ENCODE measurements at regions not wholly inside any gene's neighbourhood (a gene's known extent, or its start where the extent isn't known, plus 50 kb on each side); places are given as distances from the start of the nearest gene placed in this dataset.
"Not testable (repeated sequence)": the region's sequence is repeated elsewhere in the genome, so short reads cannot be mapped to it uniquely, and the experiment has no call there.

DNA sequence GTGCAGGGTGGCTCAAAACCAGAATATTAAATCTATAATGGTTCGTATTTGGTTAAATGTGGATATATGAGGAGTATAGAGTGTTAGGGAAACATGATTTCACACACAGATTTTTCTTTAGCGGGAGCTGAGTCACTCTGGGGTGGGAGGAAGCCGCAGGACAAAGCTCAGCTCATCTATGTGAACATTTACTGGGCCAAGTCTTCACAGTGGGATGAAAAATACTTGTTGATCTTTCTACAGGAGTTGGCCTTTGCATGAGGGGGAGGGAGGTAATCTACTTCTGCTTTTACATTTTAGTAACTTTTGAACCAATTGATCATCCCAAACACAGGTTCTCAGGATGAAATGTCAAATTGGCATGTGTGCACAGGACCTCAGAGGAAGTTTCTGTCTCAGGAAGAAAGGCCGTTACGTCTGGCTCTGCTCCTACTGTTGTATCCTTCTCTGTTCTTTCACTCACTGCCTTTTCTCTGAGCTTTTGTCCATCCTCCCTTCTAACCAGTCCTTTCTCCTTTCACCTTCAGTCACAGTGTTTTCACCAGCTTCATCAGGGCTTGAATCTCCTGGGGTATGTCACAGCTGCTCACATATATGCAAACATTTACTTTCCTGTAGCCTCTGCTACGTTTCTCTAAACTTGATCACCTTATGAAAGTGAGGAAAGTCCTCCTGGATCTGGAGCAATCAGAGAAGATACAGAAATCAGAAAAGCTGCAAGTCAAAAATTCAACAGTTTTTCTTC lies 943.3 kb upstream of the FANCL start:
- DNase-seq (ENCODE audit: low read depth, low spot score): peak; percentile 36

GRCh38 chr2:59183070-59183469 lies 941.9 kb upstream of the FANCL start:
- no peak for DNase-seq (ENCODE audit: low read depth, low spot score)

DNA sequence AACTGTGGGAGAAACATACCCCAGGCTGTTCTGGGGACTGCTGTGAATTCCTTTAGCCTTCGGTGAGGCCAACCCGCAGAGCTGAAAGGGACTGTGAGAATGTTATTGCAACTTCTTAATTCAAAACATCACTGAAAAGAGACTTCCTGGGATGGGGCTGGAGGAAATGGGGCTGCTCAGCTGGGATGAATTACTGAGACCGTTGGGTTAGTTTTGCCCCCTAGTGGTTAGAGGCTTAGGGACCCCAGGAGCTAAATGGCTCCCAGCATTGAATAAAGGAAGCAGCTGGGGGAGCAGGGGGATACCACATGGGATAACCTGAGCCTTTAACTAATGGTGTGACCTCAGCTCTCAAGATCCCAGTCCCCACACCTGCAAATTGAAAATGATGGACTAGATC lies 941.1 kb upstream of the FANCL start:
- DNase-seq (ENCODE audit: low read depth, low spot score): peak; percentile 41

- DNase-seq (ENCODE audit: low read depth, low spot score): no peak
Observed at GRCh38 chr2:59181347-59181746, 940.2 kb upstream of the FANCL start.

DNA sequence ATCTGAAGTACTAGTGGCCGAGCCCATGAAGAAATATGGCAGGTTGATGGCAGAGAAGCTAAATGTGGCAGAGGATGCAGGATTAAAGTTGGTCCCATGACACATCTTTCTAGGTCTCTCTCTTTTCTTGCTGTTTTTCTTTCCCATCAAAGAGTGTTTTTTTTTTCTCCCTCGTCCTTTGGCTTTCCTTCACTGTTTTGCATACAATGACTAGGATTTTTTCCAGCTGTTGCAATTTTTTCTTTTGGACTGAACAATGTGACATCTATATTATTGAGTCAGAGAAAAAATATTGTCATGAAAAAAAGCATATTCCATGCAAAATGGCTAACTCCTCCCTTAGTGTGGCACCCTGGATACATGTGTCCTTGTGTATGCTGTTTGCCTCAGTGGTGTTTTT lies 939.5 kb upstream of the FANCL start:
- no peak for DNase-seq (ENCODE audit: low read depth, low spot score)

DNA sequence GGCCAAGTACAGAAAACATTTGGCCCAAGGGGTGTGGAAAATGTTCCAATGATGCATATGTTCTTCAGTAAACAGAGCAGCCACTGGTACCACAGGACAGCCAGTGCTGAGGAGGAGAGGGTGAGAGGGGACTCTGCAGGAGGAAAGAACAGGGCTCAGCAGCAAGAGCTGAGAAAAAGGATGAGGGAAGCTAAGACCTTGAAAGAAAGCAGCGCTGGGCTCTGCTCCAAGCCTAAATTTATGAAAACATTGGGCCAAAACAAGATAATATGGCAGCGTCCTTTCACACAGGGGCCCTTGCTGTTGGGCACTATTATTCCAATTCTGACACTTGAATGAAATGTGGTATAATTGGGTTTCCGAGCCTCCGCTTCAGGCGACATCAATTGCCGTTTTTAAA lies 939.0 kb upstream of the FANCL start:
- DNase-seq (ENCODE audit: low read depth, low spot score): no peak

GRCh38 chr2:59177748-59178147 lies 936.6 kb upstream of the FANCL start:
- DNase-seq (ENCODE audit: low read depth, low spot score): no peak

DNA sequence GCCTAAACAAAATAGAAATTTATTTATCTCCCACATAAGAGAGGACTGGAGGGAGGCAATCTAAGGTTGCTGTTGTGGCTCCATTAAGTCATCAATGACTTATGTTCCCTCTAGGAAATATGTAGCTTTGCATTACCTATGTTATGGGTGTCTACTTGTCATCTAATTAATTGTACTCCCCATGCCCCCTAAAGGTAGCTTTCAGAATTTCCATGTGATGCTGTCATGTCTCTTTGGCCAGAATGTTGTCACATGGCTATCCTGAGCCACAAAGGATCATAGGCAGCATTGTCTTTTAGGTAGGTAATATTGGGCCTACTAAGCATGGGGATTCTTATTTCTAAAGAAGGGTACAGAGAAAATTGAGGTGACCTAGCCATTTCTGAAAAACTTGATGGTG lies 935.6 kb upstream of the FANCL start:
- no peak for DNase-seq (ENCODE audit: low read depth, low spot score)

- no peak for DNase-seq (ENCODE audit: low read depth, low spot score)
Observed at GRCh38 chr2:59174536-59175243, 933.6 kb upstream of the FANCL start.

DNA sequence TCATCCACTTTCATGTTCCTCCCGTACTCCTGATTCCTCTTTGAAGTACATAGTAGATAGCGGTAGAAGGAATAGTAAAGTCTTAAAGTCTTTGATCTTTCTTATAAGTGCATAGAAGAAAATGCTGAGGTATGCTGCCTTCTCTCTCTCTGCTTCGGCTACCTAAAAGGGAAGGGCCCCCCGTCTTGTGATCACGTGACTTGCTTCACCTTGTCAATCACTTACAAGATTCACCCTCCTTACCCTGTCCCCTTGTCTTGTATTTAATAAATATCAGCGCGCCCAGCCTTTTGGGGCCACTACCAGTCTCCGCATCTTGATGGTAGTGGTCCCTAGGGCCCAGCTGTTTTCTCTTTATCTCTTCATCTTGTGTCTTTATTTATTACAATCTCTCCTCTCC lies 932.2 kb upstream of the FANCL start:
- no peak for DNase-seq (ENCODE audit: low read depth, low spot score)

DNA sequence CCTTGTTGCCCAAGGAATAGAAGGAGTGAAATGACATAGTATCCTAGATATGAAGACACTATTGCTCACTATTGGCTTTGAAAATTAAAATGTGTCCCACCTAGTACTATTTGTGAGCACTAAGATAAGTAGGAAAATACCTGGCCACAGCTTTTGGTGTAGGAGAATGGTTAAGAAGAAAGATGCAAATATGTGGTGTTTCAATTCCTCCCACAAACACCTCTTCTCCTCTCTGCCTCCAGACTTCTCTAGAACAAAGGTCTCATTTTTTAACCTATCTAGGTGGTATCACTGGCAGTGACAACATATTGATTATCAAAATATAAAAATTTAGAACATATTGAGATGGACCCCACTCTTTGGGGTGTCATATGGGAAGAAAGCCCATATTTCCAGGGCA lies 929.9 kb upstream of the FANCL start:
- DNase-seq (ENCODE audit: low read depth, low spot score): no peak

DNA sequence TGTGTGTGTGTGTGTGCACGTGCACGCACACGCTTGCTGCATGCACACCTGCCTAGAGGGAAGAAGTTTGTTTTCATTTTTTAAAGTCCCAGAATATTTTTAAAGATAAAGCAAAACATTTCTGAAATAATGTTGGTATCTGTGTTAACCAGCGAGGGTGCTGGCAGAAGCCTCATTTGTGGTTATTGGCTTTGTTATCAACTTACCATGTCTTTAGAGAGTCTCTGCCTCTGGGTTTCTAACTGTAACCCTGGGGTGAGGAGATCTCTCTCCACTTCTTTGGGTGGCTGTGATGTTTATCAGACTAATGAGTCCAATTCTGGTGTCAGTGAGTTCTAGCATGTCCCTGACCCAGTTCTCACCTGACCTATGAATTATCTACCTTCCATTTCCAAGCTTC lies 927.6 kb upstream of the FANCL start:
- DNase-seq (ENCODE audit: low read depth, low spot score): no peak

GRCh38 chr2:59167514-59167913 lies 926.4 kb upstream of the FANCL start:
- no peak for DNase-seq (ENCODE audit: low read depth, low spot score)

DNA sequence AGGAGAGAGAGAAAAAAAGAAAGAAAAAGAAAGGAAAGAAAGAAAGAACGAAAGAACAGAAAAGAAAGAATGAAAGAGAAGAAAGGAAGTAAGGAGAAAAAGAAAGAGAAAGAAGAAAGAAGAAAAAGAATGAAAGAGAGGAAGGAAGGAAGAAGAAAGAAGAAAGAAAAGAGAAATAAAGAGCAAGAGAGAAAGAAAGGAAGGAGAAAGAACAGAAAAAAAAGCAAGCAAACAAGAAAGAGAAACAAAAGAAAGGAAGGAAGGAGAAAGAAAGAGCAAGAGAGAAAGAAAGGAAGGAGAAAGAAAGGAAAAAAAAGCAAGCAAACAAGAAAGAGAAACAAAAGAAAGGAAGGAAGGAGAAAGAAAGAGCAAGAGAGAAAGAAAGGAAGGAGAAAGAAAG lies 916.8 kb upstream of the FANCL start:
- not testable (repeated sequence) for DNase-seq (ENCODE audit: low read depth, low spot score)

- DNase-seq (ENCODE audit: low read depth, low spot score): no peak
Observed at GRCh38 chr2:59151805-59152204, 910.7 kb upstream of the FANCL start.

GRCh38 chr2:59150217-59150849 lies 909.2 kb upstream of the FANCL start:
- no peak for DNase-seq (ENCODE audit: low read depth, low spot score)

DNA sequence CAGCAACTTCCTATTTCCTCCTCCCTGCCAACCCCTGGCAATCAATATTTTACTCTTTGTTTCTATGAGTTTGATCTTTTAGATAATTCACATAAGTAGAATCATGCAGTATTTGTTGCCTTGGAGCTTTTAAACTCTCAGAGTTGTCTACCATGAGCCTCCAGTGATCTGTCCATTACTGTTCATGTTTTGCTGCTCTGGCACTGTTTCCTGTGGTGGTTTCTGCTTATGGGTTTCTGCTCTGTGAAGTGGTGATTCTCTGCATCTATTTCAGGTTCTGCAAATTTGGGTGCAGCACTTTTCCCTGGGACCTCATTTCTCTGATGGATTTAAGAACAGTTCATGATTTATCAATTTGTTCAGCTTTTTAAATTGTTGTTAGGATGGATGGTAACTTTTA lies 908.1 kb upstream of the FANCL start:
- DNase-seq (ENCODE audit: low read depth, low spot score): no peak

DNA sequence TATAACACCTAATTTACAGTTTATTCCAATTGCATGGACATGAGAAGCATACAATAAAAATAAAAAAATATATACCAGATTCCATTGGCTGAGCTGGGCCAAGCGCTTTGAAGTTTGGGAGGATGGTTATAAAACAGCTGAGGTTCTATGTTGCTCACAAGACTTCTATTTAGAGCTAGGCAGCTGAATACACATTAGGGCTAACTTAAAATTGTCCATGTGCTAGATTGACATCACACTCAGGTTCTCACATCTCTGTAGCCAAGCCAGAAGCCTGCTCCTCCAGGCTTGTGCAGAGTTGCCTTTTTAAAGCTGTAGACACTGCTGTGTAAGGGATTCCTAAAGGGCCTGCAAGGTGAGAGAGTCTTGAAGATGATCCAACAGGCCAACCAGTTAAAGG lies 871.1 kb upstream of the FANCL start:
- DNase-seq (ENCODE audit: low read depth, low spot score): no peak

DNA sequence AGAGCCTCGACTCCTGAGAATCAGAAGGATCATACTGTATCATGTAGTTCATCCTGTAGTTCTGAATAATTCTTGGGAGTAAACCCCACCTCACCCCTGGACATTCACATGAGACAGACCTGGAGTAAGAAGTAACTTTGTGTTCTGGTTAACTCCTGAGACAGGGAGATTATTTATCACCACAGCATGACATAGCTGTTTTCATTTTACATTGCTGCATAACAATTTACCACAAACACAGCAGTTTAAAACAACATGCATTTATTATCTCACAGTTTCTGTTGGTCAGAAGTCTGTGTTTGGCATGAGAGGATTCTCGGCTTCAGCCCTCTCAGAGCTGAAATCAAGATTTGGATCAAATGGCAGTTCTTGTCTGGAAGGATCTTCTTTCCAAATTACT lies 855.8 kb upstream of the FANCL start:
- no peak for DNase-seq (ENCODE audit: low read depth, low spot score)

DNA sequence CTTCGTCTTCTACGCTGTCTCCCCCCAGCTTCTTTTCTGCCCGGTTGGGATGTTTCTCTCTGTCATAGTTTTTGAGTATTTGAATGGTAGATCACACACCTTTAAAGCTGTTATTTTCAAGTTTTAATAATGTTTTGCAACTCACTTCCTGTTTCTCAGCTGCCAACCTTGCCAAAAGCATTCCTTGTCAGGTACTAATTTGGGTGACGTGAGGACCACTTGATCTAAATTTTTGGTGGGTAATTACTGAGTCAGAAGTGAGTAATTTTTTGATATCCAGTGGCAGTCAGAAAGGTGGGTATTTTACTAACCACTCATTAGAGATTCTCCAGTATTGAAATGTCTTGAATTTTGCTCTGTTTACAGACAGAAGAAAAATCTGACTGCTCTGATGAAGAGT lies 852.4 kb upstream of the FANCL start:
- DNase-seq (ENCODE audit: low read depth, low spot score): no peak

DNA sequence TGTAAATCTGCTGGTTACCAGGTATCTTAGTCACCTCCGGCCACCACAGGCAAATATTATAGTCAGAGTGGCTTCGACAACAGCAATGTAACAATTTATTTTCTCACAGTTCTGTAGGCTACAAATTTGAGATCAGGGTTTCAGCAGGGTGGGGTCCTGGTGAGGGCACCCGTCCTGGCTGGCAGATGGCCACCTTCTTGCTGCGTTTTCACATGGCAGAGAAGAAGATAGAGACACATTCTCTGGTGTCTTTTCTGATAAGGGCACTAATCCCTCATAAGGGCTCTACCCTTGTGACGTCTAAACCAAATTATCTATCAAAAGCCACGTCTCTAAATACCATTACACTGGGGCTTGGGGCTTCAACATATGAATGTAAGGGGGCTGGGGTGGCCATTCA lies 843.2 kb upstream of the FANCL start:
- DNase-seq (ENCODE audit: low read depth, low spot score): no peak

- DNase-seq (ENCODE audit: low read depth, low spot score): no peak
Observed at GRCh38 chr2:59083075-59083828, 842.1 kb upstream of the FANCL start.

Data from smooth muscle cell of the brain vasculature (primary cell).